ENCODE measurements at regions not wholly inside any gene's neighbourhood (a gene's known extent, or its start where the extent isn't known, plus 50 kb on each side); places are given as distances from the start of the nearest gene placed in this dataset.

GRCh38 chr15:66941791-66942190 lies 123.6 kb upstream of the SMAD3 start:
- no peak for DNase-seq (ENCODE audit: low spot score)
- FAIRE-seq, result no peak

- FAIRE-seq (no peak), DNase-seq (ENCODE audit: low spot score) (no peak)
These were observed 122.6 kb upstream of the SMAD3 start for GRCh38 chr15:66942649-66943390.

- FAIRE-seq, result no peak
- DNase-seq (ENCODE audit: low spot score), result no peak
These were observed 121.8 kb upstream of the SMAD3 start for GRCh38 chr15:66943456-66944095.

- no peak for FAIRE-seq
These were observed 121.3 kb upstream of the SMAD3 start for GRCh38 chr15:66944121-66944520.

GRCh38 chr15:66945286-66945685 lies 120.1 kb upstream of the SMAD3 start:
- FAIRE-seq, result no peak
- DNase-seq (ENCODE audit: low spot score), result no peak

More at GRCh38 chr15:66944121-66944520, 121.3 kb upstream of the SMAD3 start:
- no peak for DNase-seq (ENCODE audit: low spot score)

- FAIRE-seq, result no peak
- no peak for DNase-seq (ENCODE audit: low spot score)
These were observed 119.6 kb upstream of the SMAD3 start for GRCh38 chr15:66945842-66946241.

- peak; percentile 65 for FAIRE-seq
- peak; percentile 86 for DNase-seq (ENCODE audit: low spot score)
These were observed 118.7 kb upstream of the SMAD3 start for GRCh38 chr15:66946578-66947164.

GRCh38 chr15:66947471-66947870 lies 117.9 kb upstream of the SMAD3 start:
- FAIRE-seq (no peak), DNase-seq (ENCODE audit: low spot score) (no peak)

- DNase-seq (ENCODE audit: low spot score) (no peak), FAIRE-seq (no peak)
These were observed 117.1 kb upstream of the SMAD3 start for GRCh38 chr15:66948294-66948693.

GRCh38 chr15:66950114-66950513 lies 115.3 kb upstream of the SMAD3 start:
- no peak for DNase-seq (ENCODE audit: low spot score)
- no peak for FAIRE-seq

GRCh38 chr15:66951531-66952320 lies 113.7 kb upstream of the SMAD3 start:
- FAIRE-seq (no peak), DNase-seq (ENCODE audit: low spot score) (no peak)

- DNase-seq (ENCODE audit: low spot score) (no peak), FAIRE-seq (peak; percentile 79)
These were observed 112.5 kb upstream of the SMAD3 start for GRCh38 chr15:66952756-66953522.

- DNase-seq (ENCODE audit: low spot score) (no peak), FAIRE-seq (no peak)
These were observed 111.7 kb upstream of the SMAD3 start for GRCh38 chr15:66953523-66954229.

- FAIRE-seq (no peak), DNase-seq (ENCODE audit: low spot score) (no peak)
These were observed 110.8 kb upstream of the SMAD3 start for GRCh38 chr15:66954601-66955000.

GRCh38 chr15:66955001-66955516 lies 110.3 kb upstream of the SMAD3 start:
- DNase-seq (ENCODE audit: low spot score), result no peak
- FAIRE-seq, result no peak

- FAIRE-seq, result no peak
- peak; percentile 78 for DNase-seq (ENCODE audit: low spot score)
These were observed 109.4 kb upstream of the SMAD3 start for GRCh38 chr15:66955871-66956585.

- DNase-seq (ENCODE audit: low spot score), result no peak
- no peak for FAIRE-seq
These were observed 108.6 kb upstream of the SMAD3 start for GRCh38 chr15:66956672-66957430.

- DNase-seq (ENCODE audit: low spot score) (no peak), FAIRE-seq (no peak)
These were observed 108.0 kb upstream of the SMAD3 start for GRCh38 chr15:66957431-66957720.

- DNase-seq (ENCODE audit: low spot score), result no peak
- FAIRE-seq, result no peak
These were observed 106.3 kb upstream of the SMAD3 start for GRCh38 chr15:66959066-66959465.
